Esophagus mucosa (tissue), 1 donor: ENCODE measurements at regions not wholly inside any gene's neighbourhood (a gene's known extent, or its start where the extent isn't known, plus 50 kb on each side); places are given as distances from the start of the nearest gene placed in this dataset.
"Not testable (repeated sequence)": the region's sequence is repeated elsewhere in the genome, so short reads cannot be mapped to it uniquely, and the experiment has no call there.

Source experiments
- ATAC-seq: fragments of 200-7000 bp; cut with Tn5 transposase; one replicate; pipeline ENCODE4 v1.9.1; 2020
- donor health status: DM: yes; HTN: yes; CAD: no.

DNA sequence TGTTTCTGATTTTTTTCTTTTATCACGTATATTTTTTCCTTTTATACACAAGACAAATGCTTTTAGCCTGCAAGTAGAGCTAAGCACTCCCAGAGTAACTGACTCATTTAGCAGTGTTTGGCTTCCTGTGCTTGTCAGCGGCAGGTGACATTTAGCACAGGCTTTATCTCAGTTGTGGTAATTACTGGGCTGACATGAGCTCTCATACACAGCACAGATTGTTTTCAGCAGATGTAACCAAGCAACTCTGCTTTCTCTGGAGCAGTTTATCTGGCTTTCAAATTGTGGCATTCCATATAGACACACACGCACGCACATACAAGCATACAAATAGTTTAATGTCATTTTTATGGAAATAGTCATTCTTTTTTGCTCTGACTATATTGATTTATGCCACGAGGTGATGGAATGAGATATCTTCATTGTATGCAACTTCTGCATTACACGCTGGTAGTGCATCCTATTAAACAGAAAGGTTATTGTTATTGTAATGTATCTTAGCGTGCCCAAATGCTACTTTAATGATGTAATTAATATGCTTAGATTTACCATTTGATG lies 379.0 kb upstream of the GRAMD2B start:
- no peak for ATAC-seq

- ATAC-seq: no peak
Observed at GRCh38 chr5:126044931-126045565, 378.2 kb upstream of the GRAMD2B start.

GRCh38 chr5:126046318-126046717 lies 376.9 kb upstream of the GRAMD2B start:
- ATAC-seq: no peak

DNA sequence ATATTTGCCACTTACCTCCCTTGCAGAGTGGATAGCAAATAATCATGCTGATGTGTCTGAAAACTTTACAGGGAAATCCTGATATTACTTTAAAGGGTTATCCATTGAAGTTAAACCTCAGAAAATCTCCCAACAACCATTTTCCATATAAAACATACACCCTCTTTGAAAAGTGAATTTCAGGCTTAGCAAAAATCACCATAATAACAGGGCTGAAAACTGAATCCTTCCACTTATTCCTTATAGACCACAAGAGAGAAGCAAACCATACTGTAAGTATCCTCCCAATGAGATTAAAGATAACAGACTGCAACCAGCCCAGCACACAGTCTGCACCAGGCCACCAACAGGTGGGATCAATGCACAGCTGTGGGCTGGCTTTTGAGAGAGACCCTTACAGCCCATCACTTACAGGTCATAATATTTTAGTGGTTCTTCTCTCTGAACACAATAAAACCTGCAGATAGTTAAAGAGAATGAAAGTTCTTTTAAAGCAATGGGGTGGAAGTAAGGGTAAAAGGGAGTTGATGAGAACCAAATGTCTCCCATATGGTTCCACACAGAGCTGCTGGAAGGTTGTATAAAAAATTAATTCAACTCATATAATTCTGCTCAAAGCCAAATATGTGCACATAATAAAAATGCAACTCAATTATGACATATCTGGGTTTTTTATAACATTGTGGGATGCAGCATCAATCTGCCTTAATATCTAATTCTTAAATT lies 376.2 kb upstream of the GRAMD2B start:
- no peak for ATAC-seq

- ATAC-seq: no peak
Observed at GRCh38 chr5:126052120-126052519, 371.1 kb upstream of the GRAMD2B start.

- ATAC-seq: no peak
Observed at GRCh38 chr5:126052791-126053190, 370.4 kb upstream of the GRAMD2B start.

GRCh38 chr5:126053630-126054029 lies 369.6 kb upstream of the GRAMD2B start:
- no peak for ATAC-seq

DNA sequence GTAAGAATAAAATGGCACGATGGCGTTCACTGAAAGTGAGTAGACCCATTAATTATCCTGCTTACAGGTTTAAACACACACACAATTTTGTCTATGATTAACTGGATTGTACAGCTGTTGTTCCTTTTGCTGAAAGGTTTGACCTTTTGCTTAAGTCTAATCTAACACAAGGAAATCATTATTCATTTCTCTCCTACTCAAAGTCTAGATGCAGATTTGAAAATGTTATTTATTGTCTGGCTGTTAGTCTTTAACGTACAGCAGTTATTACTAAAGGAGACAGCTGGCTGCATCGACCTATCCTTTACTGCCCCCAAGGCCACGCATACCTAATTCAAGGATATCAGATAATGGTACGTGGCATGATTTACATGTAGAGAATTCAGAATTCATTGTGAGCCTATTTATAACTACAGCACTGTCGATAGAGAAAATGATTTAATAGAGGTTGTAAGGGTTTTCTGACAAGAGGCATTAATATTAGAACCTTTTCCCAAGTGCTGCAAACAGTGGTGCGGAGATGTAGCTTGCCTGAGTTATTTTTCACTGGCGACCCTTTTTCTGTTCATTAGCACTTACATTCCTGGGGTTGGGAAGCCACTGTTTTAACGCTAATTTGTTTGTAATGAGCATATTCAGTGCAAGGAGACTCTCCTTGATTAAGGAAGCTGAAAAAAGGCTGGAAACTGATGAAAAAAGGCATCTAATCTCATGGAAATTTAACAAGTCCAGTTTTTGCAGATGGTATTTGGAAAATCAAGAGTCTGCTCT lies 368.4 kb upstream of the GRAMD2B start:
- no peak for ATAC-seq

DNA sequence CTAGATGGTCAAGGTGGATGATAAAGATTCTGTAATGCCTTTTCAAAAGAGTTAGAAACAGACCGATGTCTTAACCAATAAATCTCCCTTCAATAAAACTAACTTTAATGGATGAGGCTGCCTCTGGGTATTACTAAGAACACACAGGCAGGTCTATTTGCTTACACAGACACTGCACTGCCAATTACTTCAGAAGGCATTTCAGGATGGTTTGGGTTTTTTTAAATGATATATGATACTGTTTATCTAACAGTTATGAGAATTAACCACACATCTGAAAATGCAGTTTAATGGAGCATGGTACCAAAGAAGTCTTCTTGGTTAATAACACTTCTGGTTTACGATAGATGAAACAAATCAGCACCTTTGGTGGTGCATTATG lies 367.9 kb upstream of the GRAMD2B start:
- no peak for ATAC-seq

GRCh38 chr5:126056352-126056751 lies 366.9 kb upstream of the GRAMD2B start:
- ATAC-seq: no peak

DNA sequence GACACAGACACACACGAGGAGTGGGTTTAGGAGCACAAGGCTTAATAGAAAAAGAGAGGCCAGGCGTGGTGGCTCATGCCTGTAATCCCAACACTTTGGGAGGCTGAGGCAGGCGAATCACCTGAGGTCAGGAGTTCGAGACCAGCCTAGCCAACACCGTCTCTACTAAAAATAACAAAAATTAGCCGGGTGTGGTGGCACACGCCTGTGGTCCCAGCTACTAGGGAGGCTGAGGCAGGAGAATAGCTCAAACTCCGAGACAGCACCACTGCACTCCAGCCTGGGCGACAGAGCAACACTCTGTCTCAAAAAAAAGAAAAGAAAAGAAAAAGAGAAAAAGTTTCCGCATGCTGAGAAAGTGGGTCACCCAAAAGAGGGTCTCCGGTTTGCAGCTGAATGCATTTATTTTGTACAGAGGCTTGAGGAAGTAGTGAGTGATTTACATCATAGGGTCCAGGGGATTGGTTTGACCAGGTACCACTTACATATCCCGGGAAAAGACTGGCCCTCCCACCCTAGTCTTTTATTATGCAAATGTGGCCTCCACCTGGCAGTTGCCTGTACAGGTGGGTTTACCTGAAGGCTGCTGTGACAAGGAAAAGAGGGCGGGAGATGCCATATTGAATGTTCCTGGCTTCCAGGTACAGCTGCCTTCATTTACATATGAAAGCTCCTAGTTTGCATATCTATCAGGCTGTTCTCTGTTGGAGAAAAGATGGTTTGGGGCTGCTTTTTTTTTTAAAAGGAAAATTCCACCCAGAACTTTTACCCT lies 366.2 kb upstream of the GRAMD2B start:
- ATAC-seq: no peak

DNA sequence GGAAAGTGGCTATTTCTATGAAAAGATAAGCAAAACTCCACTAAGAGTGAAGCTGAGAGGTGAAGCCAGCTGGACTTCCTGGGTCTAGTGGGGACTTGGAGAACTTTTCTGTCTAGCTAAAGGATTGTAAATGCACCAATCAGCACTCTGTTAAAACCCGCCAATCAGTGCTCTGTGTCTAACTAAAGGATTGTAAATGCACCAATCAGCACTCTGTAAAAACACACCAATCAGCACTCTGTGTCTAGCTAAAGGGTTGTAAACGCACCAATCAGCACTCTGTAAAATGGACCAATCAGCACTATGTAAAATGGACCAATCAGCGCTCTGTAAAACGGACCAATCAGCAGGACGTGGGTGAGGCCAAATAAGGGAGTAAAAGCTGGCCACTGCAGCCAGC lies 364.8 kb upstream of the GRAMD2B start:
- ATAC-seq: not testable (repeated sequence)

DNA sequence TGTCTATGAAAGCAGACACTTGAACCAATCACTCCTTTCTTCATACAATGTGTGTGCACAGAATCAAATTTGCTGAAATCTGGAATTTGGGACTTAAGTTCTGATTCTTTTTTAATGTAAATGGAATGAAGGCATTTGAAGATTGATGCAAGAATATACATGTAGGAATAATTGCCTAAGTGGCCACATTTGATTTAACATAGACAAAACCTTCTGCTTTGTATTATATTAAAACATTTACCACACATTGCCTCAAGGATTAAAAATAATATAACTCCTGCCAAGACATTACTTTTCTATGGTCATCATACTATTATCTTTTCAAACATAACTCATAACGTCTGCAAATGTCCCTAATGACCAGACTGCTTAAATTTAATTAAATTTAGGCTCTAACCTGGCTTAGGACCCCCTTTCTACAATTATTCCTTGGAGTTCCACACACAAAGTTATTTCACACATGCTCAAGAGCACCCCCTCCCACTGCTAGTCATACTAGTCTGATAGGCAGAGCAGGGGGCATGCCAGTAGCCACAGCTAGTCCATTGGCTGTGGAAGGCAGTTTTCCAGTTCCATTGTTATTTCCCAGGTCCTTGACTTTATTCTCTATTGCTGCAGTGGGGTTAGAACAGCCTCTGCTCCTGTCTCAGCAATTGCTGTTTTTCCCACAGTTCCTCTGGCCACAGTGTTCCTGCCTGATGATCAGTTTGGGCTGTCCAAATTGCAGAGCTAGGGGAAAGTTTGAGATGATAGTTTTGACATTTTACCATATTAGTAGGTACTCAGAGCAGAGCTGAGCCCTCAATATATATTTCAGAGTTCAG lies 360.6 kb upstream of the GRAMD2B start:
- no peak for ATAC-seq

GRCh38 chr5:126065061-126065460 lies 358.1 kb upstream of the GRAMD2B start:
- no peak for ATAC-seq

DNA sequence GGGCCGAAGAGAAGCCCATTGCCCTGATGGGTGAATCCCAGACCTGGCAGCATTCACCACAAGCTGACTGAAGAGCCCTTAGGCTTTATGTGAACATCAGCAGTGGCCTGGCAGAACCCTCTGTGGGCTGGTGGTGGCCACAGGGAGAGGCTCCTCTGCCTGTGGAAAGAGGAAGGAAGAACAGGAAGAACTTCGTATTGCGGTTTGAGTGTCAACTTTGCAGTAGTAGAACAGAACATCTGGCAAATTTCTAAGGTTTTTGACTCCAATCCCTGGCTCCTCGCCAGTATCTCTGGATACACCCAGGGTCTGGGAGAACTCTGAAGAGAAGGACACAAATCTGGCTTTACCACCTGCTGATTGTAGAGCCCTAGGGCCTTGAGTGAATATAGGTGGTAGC lies 356.4 kb upstream of the GRAMD2B start:
- ATAC-seq: no peak

- ATAC-seq: no peak
Observed at GRCh38 chr5:126067404-126067803, 355.8 kb upstream of the GRAMD2B start.

- ATAC-seq: no peak
Observed at GRCh38 chr5:126069329-126069728, 353.9 kb upstream of the GRAMD2B start.

DNA sequence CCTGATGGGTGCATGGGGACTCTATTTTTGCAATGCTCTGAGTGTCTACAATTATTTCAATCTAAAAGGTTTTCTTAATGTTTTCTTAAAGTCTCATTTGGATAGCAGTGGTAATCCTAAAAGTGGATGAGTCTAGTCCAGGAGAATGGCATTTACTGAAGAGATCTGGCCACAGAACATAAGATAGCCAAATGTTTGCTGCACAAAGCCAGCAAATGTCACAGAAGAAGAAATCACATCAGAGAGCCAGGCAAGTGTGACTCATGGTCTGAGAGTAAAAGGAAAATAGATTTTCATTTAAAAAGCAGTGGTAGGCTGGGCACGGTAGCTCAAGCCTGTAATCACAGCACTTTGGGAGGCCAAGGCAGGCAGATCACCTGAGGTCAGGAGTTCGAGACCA lies 352.7 kb upstream of the GRAMD2B start:
- ATAC-seq: no peak

GRCh38 chr5:126074538-126074937 lies 348.7 kb upstream of the GRAMD2B start:
- no peak for ATAC-seq

DNA sequence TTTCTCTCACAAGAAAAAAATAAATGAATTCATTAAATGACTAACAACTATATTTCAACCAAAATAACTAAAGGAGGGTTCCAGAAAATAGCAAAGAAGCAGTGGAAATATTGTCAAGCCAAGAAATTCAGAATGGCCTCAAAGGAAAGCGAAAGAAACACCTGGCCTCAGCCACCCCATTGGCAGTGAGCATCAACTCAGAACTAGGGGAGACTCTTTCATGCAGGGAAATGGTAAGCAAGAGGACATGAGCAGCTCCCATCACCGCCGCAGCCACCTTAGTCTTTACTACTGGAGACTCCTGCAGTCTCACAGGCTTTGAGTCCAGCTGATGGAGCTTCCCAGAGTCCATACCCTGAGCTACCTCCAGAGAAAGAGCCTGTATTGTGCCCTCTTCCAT lies 343.9 kb upstream of the GRAMD2B start:
- ATAC-seq: no peak

- no peak for ATAC-seq
Observed at GRCh38 chr5:126081209-126081608, 342.0 kb upstream of the GRAMD2B start.

GRCh38 chr5:126093041-126093440 lies 330.2 kb upstream of the GRAMD2B start:
- ATAC-seq: no peak
